GM18951 (cell line): ENCODE measurements at regions not wholly inside any gene's neighbourhood (a gene's known extent, or its start where the extent isn't known, plus 50 kb on each side); places are given as distances from the start of the nearest gene placed in this dataset.

ENCODE experiments used
- POLR2A ChIP-seq: IDR thresholded peaks from 4 replicates; pipeline ENCODE4 v1.6.1; 2011; ENCODE audit warnings: mild to moderate bottlenecking; ENCODE audit not compliant: insufficient read length, insufficient read depth; ENCODE audit errors: extremely low read depth
- in situ Hi-C: fragments of 300-500 bp; cut with MboI; formaldehyde crosslinking; loops from one replicate; pipeline ENCODE4 v1.12.0; 2022; ENCODE audit warnings: low sequenced_read_pairs, mixed read lengths, inconsistent platforms; ENCODE audit not compliant: unreplicated experiment

GRCh38 chr20:60240986-60241385, 282.8 kb downstream of the CDH26 start:
- in situ Hi-C loops, result no loop called here

GRCh38 chr20:60242836-60243505, 284.7 kb downstream of the CDH26 start:
- no peak for TF ChIP-seq POLR2A
- in situ Hi-C loops, result no loop called here

More at GRCh38 chr20:60240986-60241385, 282.8 kb downstream of the CDH26 start:
- TF ChIP-seq POLR2A, result no peak

- in situ Hi-C loops, result no loop called here
- TF ChIP-seq POLR2A, result no peak
Observed at GRCh38 chr20:60244373-60245146, 286.3 kb downstream of the CDH26 start.

- in situ Hi-C loops, result no loop called here
- no peak for TF ChIP-seq POLR2A
Observed at GRCh38 chr20:60246751-60247150, 288.5 kb downstream of the CDH26 start.

- TF ChIP-seq POLR2A, result no peak
- in situ Hi-C loops, result no loop called here
Observed at GRCh38 chr20:60249436-60249835, 291.2 kb downstream of the CDH26 start.

- in situ Hi-C loops, result no loop called here
- TF ChIP-seq POLR2A, result no peak
Observed at GRCh38 chr20:60250251-60250650, 292.0 kb downstream of the CDH26 start.

GRCh38 chr20:60252866-60253265, 294.6 kb downstream of the CDH26 start:
- TF ChIP-seq POLR2A, result no peak
- in situ Hi-C loops, result no loop called here

GRCh38 chr20:60253471-60253870, 295.2 kb downstream of the CDH26 start:
- no peak for TF ChIP-seq POLR2A
- in situ Hi-C loops, result no loop called here

GRCh38 chr20:60254901-60255411, 296.7 kb downstream of the CDH26 start:
- in situ Hi-C loops, result no loop called here
- no peak for TF ChIP-seq POLR2A

- in situ Hi-C loops, result no loop called here
- TF ChIP-seq POLR2A, result no peak
Observed at GRCh38 chr20:60255415-60255814, 297.2 kb downstream of the CDH26 start.

GRCh38 chr20:60255866-60256265, 297.6 kb downstream of the CDH26 start:
- in situ Hi-C loops, result no loop called here
- TF ChIP-seq POLR2A, result no peak

GRCh38 chr20:60256811-60257210, 298.6 kb downstream of the CDH26 start:
- in situ Hi-C loops, result no loop called here
- no peak for TF ChIP-seq POLR2A

- in situ Hi-C loops, result no loop called here
- no peak for TF ChIP-seq POLR2A
Observed at GRCh38 chr20:60257671-60258070, 299.4 kb downstream of the CDH26 start.

GRCh38 chr20:60258255-60258863, 300.1 kb downstream of the CDH26 start:
- in situ Hi-C loops, result no loop called here
- TF ChIP-seq POLR2A, result no peak

GRCh38 chr20:60261333-60261732, 303.1 kb downstream of the CDH26 start:
- no peak for TF ChIP-seq POLR2A
- in situ Hi-C loops, result no loop called here
